HepG2 (cell line): ENCODE measurements at regions not wholly inside any gene's neighbourhood (a gene's known extent, or its start where the extent isn't known, plus 50 kb on each side); places are given as distances from the start of the nearest gene placed in this dataset.

Experiments
- JARID2 ChIP-seq: sonication (generic); formaldehyde crosslinking; IDR thresholded peaks from 2 replicates; pipeline ENCODE4 v1.8.1; 2023; ENCODE audit warnings: missing genetic modification reagents, inconsistent platforms; ENCODE audit not compliant: insufficient replicate concordance
- ZIK1 ChIP-seq: sonication (generic); formaldehyde crosslinking; IDR thresholded peaks from 2 replicates; pipeline ENCODE4 v1.5.0; 2020; ENCODE audit warnings: mild to moderate bottlenecking, low read depth, missing genetic modification reagents, borderline replicate concordance
- ZMYM2 ChIP-seq: sonication (generic); formaldehyde crosslinking; IDR thresholded peaks from 2 replicates; pipeline ENCODE4 v1.8.0; 2022; ENCODE audit warnings: mild to moderate bottlenecking, missing genetic modification reagents
- ZNF720 ChIP-seq: sonication (generic); formaldehyde crosslinking; IDR thresholded peaks from 2 replicates; pipeline ENCODE4 v1.4.0; 2020; ENCODE audit warnings: missing genetic modification reagents
- ZNF761 ChIP-seq: sonication (generic); formaldehyde crosslinking; conservative IDR thresholded peaks from 2 replicates; pipeline ENCODE4 v1.4.0; 2020; ENCODE audit warnings: mild to moderate bottlenecking, missing genetic modification reagents
- TF ChIP-seq, protein P1 (sequence below): IDR thresholded peaks from 2 replicates; pipeline ENCODE4 v1.6.1; 2016; ENCODE audit warnings: low read depth, missing genetic modification reagents, missing compliant biosample characterization
- TF ChIP-seq, protein P2 (sequence below): sonication (generic); formaldehyde crosslinking; IDR thresholded peaks from 2 replicates; pipeline ENCODE4 v1.8.0; 2022; ENCODE audit warnings: mild to moderate bottlenecking, missing genetic modification reagents, borderline replicate concordance

DNA sequence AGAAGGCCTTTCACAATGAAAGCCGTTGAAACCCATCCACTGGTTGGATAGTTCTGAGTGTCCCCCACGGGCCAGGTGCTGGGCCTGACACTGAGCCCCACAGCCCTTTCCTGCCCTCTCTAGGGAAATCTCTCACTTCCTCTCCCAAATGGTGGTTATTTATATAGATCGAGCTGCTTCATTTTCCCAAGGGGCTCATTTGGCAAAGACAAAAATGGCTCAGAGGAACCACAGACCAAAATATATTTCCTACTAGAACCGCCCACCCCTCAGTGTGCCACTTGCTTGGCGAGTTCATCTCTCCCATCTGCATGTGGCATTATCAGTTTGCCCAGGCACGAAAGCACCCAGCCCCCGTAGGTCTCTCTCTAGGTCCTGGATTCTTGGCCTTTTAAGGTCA, 53.3 kb upstream of the STIM2 start (continued):
- TF ChIP-seq ZNF761 (CRISPR knock-in tag) (no peak), ZNF720 (CRISPR knock-in tag) (no peak), JARID2 (CRISPR knock-in tag) (no peak), ZMYM2 (CRISPR knock-in tag) (no peak), ZIK1 (CRISPR knock-in tag) (no peak)
- TF ChIP-seq, protein P1, sequence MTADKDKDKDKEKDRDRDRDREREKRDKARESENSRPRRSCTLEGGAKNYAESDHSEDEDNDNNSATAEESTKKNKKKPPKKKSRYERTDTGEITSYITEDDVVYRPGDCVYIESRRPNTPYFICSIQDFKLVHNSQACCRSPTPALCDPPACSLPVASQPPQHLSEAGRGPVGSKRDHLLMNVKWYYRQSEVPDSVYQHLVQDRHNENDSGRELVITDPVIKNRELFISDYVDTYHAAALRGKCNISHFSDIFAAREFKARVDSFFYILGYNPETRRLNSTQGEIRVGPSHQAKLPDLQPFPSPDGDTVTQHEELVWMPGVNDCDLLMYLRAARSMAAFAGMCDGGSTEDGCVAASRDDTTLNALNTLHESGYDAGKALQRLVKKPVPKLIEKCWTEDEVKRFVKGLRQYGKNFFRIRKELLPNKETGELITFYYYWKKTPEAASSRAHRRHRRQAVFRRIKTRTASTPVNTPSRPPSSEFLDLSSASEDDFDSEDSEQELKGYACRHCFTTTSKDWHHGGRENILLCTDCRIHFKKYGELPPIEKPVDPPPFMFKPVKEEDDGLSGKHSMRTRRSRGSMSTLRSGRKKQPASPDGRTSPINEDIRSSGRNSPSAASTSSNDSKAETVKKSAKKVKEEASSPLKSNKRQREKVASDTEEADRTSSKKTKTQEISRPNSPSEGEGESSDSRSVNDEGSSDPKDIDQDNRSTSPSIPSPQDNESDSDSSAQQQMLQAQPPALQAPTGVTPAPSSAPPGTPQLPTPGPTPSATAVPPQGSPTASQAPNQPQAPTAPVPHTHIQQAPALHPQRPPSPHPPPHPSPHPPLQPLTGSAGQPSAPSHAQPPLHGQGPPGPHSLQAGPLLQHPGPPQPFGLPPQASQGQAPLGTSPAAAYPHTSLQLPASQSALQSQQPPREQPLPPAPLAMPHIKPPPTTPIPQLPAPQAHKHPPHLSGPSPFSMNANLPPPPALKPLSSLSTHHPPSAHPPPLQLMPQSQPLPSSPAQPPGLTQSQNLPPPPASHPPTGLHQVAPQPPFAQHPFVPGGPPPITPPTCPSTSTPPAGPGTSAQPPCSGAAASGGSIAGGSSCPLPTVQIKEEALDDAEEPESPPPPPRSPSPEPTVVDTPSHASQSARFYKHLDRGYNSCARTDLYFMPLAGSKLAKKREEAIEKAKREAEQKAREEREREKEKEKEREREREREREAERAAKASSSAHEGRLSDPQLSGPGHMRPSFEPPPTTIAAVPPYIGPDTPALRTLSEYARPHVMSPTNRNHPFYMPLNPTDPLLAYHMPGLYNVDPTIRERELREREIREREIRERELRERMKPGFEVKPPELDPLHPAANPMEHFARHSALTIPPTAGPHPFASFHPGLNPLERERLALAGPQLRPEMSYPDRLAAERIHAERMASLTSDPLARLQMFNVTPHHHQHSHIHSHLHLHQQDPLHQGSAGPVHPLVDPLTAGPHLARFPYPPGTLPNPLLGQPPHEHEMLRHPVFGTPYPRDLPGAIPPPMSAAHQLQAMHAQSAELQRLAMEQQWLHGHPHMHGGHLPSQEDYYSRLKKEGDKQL (CRISPR knock-in tag): no peak
- TF ChIP-seq, protein P2, sequence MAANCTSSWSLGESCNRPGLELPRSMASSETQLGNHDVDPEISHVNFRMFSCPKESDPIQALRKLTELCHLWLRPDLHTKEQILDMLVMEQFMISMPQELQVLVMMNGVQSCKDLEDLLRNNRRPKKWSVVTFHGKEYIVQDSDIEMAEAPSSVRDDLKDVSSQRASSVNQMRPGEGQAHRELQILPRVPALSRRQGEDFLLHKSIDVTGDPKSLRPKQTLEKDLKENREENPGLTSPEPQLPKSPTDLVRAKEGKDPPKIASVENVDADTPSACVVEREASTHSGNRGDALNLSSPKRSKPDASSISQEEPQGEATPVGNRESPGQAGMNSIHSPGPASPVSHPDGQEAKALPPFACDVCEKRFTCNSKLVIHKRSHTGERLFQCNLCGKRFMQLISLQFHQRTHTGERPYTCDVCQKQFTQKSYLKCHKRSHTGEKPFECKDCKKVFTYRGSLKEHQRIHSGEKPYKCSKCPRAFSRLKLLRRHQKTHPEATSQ (CRISPR knock-in tag): no peak
